MCF 10A (cell line): ENCODE measurements at regions not wholly inside any gene's neighbourhood (a gene's known extent, or its start where the extent isn't known, plus 50 kb on each side); places are given as distances from the start of the nearest gene placed in this dataset.
"Not testable (repeated sequence)": the region's sequence is repeated elsewhere in the genome, so short reads cannot be mapped to it uniquely, and the experiment has no call there.

Experiments used
- BruUV-seq: library from RNA; stranded (reverse); fragments of 400-500 nt; replicated peaks from 2 replicates; lab custom pipeline; 2021; lab: Mats Ljungman, UMichigan
- CTCF ChIA-PET: fragments of 300-600 bp; sonication (Branson Sonifier 250); formaldehyde crosslinking; extraction: SDS; loops from one replicate; lab custom pipeline; 2021; ENCODE audit warnings: antibody characterized with exemption, inconsistent platforms; lab: Yijun Ruan, JAX
- POLR2A ChIA-PET: fragments of 300-600, 350-650 bp; sonication (Branson Sonifier 250); formaldehyde crosslinking; extraction: SDS; loops from one replicate; lab custom pipeline; 2020; ENCODE audit warnings: antibody characterized with exemption, inconsistent platforms; lab: Yijun Ruan, JAX
- DNase-seq: peaks from one replicate; pipeline ENCODE4 v3.0.0-alpha.2; 2018; ENCODE audit not compliant: unreplicated experiment
- H3K27ac Mint-ChIP-seq: one replicate; pipeline ENCODE4 v1.8.0; 2022; ENCODE audit warnings: mild to moderate bottlenecking, low read depth, mixed read lengths; ENCODE audit not compliant: unreplicated experiment
- H3K27me3 Mint-ChIP-seq: one replicate; pipeline ENCODE4 v1.8.0; 2022; ENCODE audit warnings: mixed read lengths; ENCODE audit not compliant: insufficient read depth, unreplicated experiment
- H3K36me3 Mint-ChIP-seq: one replicate; pipeline ENCODE4 v1.8.0; 2022; ENCODE audit warnings: mild to moderate bottlenecking, moderate library complexity, mixed read lengths; ENCODE audit not compliant: insufficient read depth, unreplicated experiment
- H3K4me1 Mint-ChIP-seq: one replicate; pipeline ENCODE4 v1.8.0; 2022; ENCODE audit warnings: mixed read lengths; ENCODE audit not compliant: insufficient read depth, unreplicated experiment
- H3K4me3 Mint-ChIP-seq: one replicate; pipeline ENCODE4 v1.8.0; 2022; ENCODE audit warnings: mild to moderate bottlenecking, moderate library complexity, mixed read lengths; ENCODE audit not compliant: unreplicated experiment
- H3K9me3 Mint-ChIP-seq: one replicate; pipeline ENCODE4 v1.8.0; 2022; ENCODE audit warnings: mixed read lengths; ENCODE audit not compliant: unreplicated experiment
- CTCF ChIP-seq: fragments of 200-600 bp; IDR thresholded peaks from one replicate; pipeline ENCODE4 v1.8.0; 2022; ENCODE audit warnings: antibody characterized with exemption, mild to moderate bottlenecking; ENCODE audit not compliant: unreplicated experiment
- intact Hi-C: fragments of 100-400 bp; cut with micrococcal nuclease; formaldehyde crosslinking; loops from 2 replicates; pipeline ENCODE4 v1.14.1; 2022

- Mint-ChIP-seq H3K36me3 (no peaks in the 10 kb centered on the region), H3K27me3 (no peaks in the 10 kb centered on the region), H3K4me1 (peaks cover 11% of the 10 kb centered on the region), H3K27ac (no peak overlapping the region), H3K4me3 (no peak overlapping the region), H3K9me3 (no peaks in the 10 kb centered on the region)
- no peak for TF ChIP-seq CTCF
- intact Hi-C loops, result no loop called here
- POLR2A ChIA-PET, result interaction anchor here (0.5 kb wide), 1 partner anchor 52 kb away, joined by 4 read pairs; no protein-coding TSS in a partner anchor
- no TSS peak for BruUV-seq
- no peak for DNase-seq
- CTCF ChIA-PET, result interaction anchor here (0.7 kb wide), 1 partner anchor 376 kb away, joined by 4 read pairs; no protein-coding TSS in a partner anchor
Observed at GRCh38 chr6:102813489-102814275, 1420.2 kb downstream of the GRIK2 start.

GRCh38 chr6:102812242-102812641, 1418.7 kb downstream of the GRIK2 start:
- Mint-ChIP-seq H3K4me1 (peaks cover 11% of the 10 kb centered on the region), H3K27ac (no peak overlapping the region), H3K4me3 (no peak overlapping the region), H3K36me3 (no peaks in the 10 kb centered on the region), H3K9me3 (peaks cover 7% of the 10 kb centered on the region), H3K27me3 (no peaks in the 10 kb centered on the region)
- no peak for TF ChIP-seq CTCF
- ChIA-PET POLR2A (no interaction called here), CTCF (no interaction called here)
- no TSS peak for BruUV-seq
- intact Hi-C loops, result no loop called here
- peak; percentile 57 for DNase-seq

GRCh38 chr6:102808944-102809505, 1415.5 kb downstream of the GRIK2 start:
- CTCF ChIA-PET, H3K27me3 Mint-ChIP-seq, H3K4me1 Mint-ChIP-seq, H3K27ac Mint-ChIP-seq, intact Hi-C loops, BruUV-seq, H3K4me3 Mint-ChIP-seq, DNase-seq, H3K36me3 Mint-ChIP-seq: not testable (repeated sequence)
- peaks cover 16% of the 10 kb centered on the region for H3K9me3 Mint-ChIP-seq
- POLR2A ChIA-PET, result interaction anchor here (0.5 kb wide), 1 partner anchor 48 kb away, joined by 3 read pairs; no protein-coding TSS in a partner anchor

- ChIA-PET POLR2A (no interaction called here), CTCF (no interaction called here)
- TF ChIP-seq CTCF, result no peak
- Mint-ChIP-seq H3K9me3 (no peaks in the 10 kb centered on the region), H3K4me1 (no peaks in the 10 kb centered on the region), H3K27me3 (no peaks in the 10 kb centered on the region), H3K27ac (no peak overlapping the region), H3K36me3 (no peaks in the 10 kb centered on the region), H3K4me3 (no peak overlapping the region)
- intact Hi-C loops, result no loop called here
- BruUV-seq, result no TSS peak
- no peak for DNase-seq
Observed at GRCh38 chr6:102799051-102799450, 1405.5 kb downstream of the GRIK2 start.
